ENCODE measurements at regions not wholly inside any gene's neighbourhood (a gene's known extent, or its start where the extent isn't known, plus 50 kb on each side); places are given as distances from the start of the nearest gene placed in this dataset.

DNA sequence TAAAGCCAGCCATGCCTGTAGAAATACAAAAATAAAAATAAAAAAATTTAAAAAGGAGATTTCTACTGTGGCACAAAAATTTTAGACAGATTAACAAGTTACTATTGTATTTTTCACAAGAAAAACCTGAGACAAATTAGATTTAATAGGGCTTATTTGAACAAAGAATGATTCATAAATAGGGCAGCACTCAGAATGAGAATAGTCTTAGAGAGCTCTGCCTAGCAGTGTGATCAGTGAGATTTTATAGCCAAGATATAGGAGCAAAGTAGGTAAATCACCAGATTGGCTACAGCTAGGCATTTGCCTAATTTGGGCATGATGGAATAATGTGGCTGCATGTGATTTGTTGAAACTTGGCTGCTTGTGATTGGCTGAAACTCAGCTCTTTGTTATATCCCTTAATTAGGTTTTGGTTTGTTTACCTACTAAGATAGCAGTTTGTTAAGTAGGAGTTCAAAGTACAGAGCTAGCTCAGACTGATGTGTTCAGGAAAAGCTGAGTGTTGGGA, 279.7 kb upstream of the TMTC1 start:
- TF ChIP-seq, protein P1, sequence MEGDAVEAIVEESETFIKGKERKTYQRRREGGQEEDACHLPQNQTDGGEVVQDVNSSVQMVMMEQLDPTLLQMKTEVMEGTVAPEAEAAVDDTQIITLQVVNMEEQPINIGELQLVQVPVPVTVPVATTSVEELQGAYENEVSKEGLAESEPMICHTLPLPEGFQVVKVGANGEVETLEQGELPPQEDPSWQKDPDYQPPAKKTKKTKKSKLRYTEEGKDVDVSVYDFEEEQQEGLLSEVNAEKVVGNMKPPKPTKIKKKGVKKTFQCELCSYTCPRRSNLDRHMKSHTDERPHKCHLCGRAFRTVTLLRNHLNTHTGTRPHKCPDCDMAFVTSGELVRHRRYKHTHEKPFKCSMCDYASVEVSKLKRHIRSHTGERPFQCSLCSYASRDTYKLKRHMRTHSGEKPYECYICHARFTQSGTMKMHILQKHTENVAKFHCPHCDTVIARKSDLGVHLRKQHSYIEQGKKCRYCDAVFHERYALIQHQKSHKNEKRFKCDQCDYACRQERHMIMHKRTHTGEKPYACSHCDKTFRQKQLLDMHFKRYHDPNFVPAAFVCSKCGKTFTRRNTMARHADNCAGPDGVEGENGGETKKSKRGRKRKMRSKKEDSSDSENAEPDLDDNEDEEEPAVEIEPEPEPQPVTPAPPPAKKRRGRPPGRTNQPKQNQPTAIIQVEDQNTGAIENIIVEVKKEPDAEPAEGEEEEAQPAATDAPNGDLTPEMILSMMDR (conservative IDR thresholded peaks at IDR 0.05; ENCODE audit: low read depth, low read length) = no peak
- TF ChIP-seq EZH2 (IDR thresholded peaks at IDR 0.05; ENCODE audit: low read length, unreplicated experiment) = no peak
